ENCODE measurements at regions not wholly inside any gene's neighbourhood (a gene's known extent, or its start where the extent isn't known, plus 50 kb on each side); places are given as distances from the start of the nearest gene placed in this dataset.

DNA sequence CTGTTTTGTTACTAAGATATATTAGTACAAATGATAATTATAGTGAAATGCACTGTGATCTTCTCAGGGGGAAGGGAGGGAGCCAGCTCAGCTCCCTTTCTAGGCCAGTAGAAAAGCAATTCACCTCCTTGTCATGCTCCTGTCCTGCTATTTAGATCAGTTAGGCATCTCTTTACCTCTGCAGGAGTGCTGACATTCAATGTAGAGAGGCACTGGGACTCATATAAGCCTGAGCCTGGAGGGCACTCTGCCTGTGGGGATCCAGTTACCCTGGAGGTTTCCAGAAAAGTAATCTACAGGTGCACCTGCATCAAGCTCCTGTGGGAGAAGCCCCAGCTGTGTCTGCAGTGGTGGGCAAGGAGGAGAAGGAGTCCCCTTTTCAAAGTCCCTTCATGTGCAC is 277.0 kb downstream of the CPS1 start (continued):
- TF ChIP-seq REST (IDR thresholded peaks at IDR 0.05; ENCODE audit: unreplicated experiment) (no peak), JUNB (IDR thresholded peaks at IDR 0.05; ENCODE audit: unreplicated experiment) (no peak), ZNF331 (CRISPR knock-in tag; IDR thresholded peaks at IDR 0.05; ENCODE audit: low read depth) (no peak), CREB1 (CRISPR knock-in tag; IDR thresholded peaks at IDR 0.05; ENCODE audit: low read depth) (no peak), EZH2phosphoT487 (IDR thresholded peaks at IDR 0.05; ENCODE audit: unreplicated experiment) (no peak)
- TF ChIP-seq, protein P1, sequence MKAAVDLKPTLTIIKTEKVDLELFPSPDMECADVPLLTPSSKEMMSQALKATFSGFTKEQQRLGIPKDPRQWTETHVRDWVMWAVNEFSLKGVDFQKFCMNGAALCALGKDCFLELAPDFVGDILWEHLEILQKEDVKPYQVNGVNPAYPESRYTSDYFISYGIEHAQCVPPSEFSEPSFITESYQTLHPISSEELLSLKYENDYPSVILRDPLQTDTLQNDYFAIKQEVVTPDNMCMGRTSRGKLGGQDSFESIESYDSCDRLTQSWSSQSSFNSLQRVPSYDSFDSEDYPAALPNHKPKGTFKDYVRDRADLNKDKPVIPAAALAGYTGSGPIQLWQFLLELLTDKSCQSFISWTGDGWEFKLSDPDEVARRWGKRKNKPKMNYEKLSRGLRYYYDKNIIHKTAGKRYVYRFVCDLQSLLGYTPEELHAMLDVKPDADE (IDR thresholded peaks at IDR 0.05): no peak

GRCh38 chr2:210839034-210839433 is 282.6 kb downstream of the CPS1 start:
- Mint-ChIP-seq H3K36me3 (ENCODE audit: low read depth) (no peaks in the 10 kb centered on the region), H3K27ac (no peak overlapping the region), H3K9me3 (no peaks in the 10 kb centered on the region), H3K27me3 (ENCODE audit: insufficient read depth, low read depth, poor library complexity) (no peaks in the 10 kb centered on the region), H3K4me1 (peaks cover 14% of the 10 kb centered on the region), H3K4me3 (no peak overlapping the region)
- Histone ChIP-seq H3K27me3 (ENCODE audit: insufficient read depth) (no peaks in the 10 kb centered on the region), H3K4me2 (no peak overlapping the region), H4K20me1 (replicated peaks; ENCODE audit: insufficient read depth) (no peaks in the 10 kb centered on the region), H3K27ac (ENCODE audit: low read depth) (no peak overlapping the region), H3K4me1 (ENCODE audit: insufficient read depth) (peaks cover 9% of the 10 kb centered on the region), H3K36me3 (ENCODE audit: insufficient read depth) (no peaks in the 10 kb centered on the region), H2AFZ (no peak overlapping the region), H3K79me2 (replicated peaks; ENCODE audit: insufficient read depth) (no peaks in the 10 kb centered on the region), H3F3A (replicated peaks; ENCODE audit: low read depth) (no peaks in the 10 kb centered on the region), H3K4me3 (no peak overlapping the region), H3K9me2 (ENCODE audit: insufficient read depth) (no peaks in the 10 kb centered on the region)
- DNase-seq (ENCODE audit: low spot score) (no peak), ATAC-seq (no peak)
- TF ChIP-seq CREB1 (CRISPR knock-in tag; IDR thresholded peaks at IDR 0.05; ENCODE audit: low read depth): no peak
- no peak for TF ChIP-seq ZNF462 (CRISPR knock-in tag; IDR thresholded peaks at IDR 0.05)
- no peak for TF ChIP-seq ZNF331 (CRISPR knock-in tag; IDR thresholded peaks at IDR 0.05; ENCODE audit: low read depth)
- no peak for TF ChIP-seq POLR2AphosphoS5 (IDR thresholded peaks at IDR 0.05; ENCODE audit: low read depth)
- TF ChIP-seq EZH2 (IDR thresholded peaks at IDR 0.05; ENCODE audit: low read depth, unreplicated experiment): no peak

Measured in GM23338 (cell line).